Loucy (cell line): ENCODE measurements at regions not wholly inside any gene's neighbourhood (a gene's known extent, or its start where the extent isn't known, plus 50 kb on each side); places are given as distances from the start of the nearest gene placed in this dataset.

Source experiments
- H2AFZ ChIP-seq: fragments of 200-600 bp; sonication (generic); 2 replicates; pipeline ENCODE4 v1.6.0; 2016; ENCODE audit warnings: antibody characterized with exemption, mild to moderate bottlenecking, low read length, moderate library complexity
- H3F3A ChIP-seq: fragments of 200-600 bp; 2 replicates; pipeline ENCODE4 v1.6.0; 2016; ENCODE audit warnings: antibody characterized with exemption, low read depth, mild to moderate bottlenecking
- H3K27me3 ChIP-seq: fragments of 200-600 bp; sonication (generic); 2 replicates; pipeline ENCODE4 v1.6.1; 2014; ENCODE audit warnings: low read length, mild to moderate bottlenecking; ENCODE audit not compliant: insufficient read depth, poor library complexity, severe bottlenecking
- H3K36me3 ChIP-seq: fragments of 200-600 bp; sonication (generic); 2 replicates; pipeline ENCODE4 v1.6.1; 2016; ENCODE audit warnings: low read length; ENCODE audit not compliant: insufficient read depth
- H3K4me1 ChIP-seq: fragments of 200-600 bp; sonication (generic); 2 replicates; pipeline ENCODE4 v1.5.1; 2014; ENCODE audit warnings: low read length, mild to moderate bottlenecking; ENCODE audit not compliant: insufficient read depth, poor library complexity, severe bottlenecking
- H3K4me2 ChIP-seq: fragments of 200-600 bp; sonication (generic); 2 replicates; pipeline ENCODE4 v1.6.0; 2014; ENCODE audit warnings: antibody characterized with exemption, low read length, low read depth, mild to moderate bottlenecking; ENCODE audit not compliant: poor library complexity, severe bottlenecking
- H3K4me3 ChIP-seq: fragments of 200-600 bp; sonication (generic); 2 replicates; pipeline ENCODE4 v1.5.1; 2014; ENCODE audit warnings: low read length, mild to moderate bottlenecking, mixed read lengths; ENCODE audit not compliant: poor library complexity, severe bottlenecking
- H3K79me2 ChIP-seq: fragments of 200-600 bp; sonication (generic); 2 replicates; pipeline ENCODE4 v1.6.1; 2014; ENCODE audit warnings: low read length; ENCODE audit not compliant: insufficient read depth
- H3K9ac ChIP-seq: fragments of 200-600 bp; sonication (generic); 2 replicates; pipeline ENCODE4 v1.6.0; 2014; ENCODE audit warnings: mild to moderate bottlenecking, low read depth, low read length, moderate library complexity; ENCODE audit not compliant: poor library complexity, severe bottlenecking
- H3K9me2 ChIP-seq: fragments of 200-600 bp; sonication (generic); replicated peaks from 2 replicates; pipeline ENCODE4 v1.6.1; 2016; ENCODE audit warnings: low read depth, low read length, mixed read lengths
- H3K9me3 ChIP-seq: fragments of 200-600 bp; sonication (generic); 2 replicates; pipeline ENCODE4 v1.6.1; 2014; ENCODE audit warnings: mild to moderate bottlenecking, antibody characterized with exemption, low read length, low read depth; ENCODE audit not compliant: insufficient read depth
- H4K20me1 ChIP-seq: fragments of 200-600 bp; sonication (generic); 2 replicates; pipeline ENCODE4 v1.6.0; 2014; ENCODE audit warnings: antibody characterized with exemption, low read length, mild to moderate bottlenecking; ENCODE audit not compliant: insufficient read depth, poor library complexity, severe bottlenecking
- CTCF ChIP-seq: fragments of 200-600 bp; sonication (generic); conservative IDR thresholded peaks from 2 replicates; pipeline ENCODE4 v1.5.1; 2014; ENCODE audit warnings: mild to moderate bottlenecking, antibody characterized with exemption, low read length
- EZH2phosphoT487 ChIP-seq: fragments of 200-600 bp; IDR thresholded peaks from 2 replicates; pipeline ENCODE4 v1.6.1; 2018; ENCODE audit warnings: antibody characterized with exemption, mild to moderate bottlenecking, moderate library complexity, borderline replicate concordance

DNA sequence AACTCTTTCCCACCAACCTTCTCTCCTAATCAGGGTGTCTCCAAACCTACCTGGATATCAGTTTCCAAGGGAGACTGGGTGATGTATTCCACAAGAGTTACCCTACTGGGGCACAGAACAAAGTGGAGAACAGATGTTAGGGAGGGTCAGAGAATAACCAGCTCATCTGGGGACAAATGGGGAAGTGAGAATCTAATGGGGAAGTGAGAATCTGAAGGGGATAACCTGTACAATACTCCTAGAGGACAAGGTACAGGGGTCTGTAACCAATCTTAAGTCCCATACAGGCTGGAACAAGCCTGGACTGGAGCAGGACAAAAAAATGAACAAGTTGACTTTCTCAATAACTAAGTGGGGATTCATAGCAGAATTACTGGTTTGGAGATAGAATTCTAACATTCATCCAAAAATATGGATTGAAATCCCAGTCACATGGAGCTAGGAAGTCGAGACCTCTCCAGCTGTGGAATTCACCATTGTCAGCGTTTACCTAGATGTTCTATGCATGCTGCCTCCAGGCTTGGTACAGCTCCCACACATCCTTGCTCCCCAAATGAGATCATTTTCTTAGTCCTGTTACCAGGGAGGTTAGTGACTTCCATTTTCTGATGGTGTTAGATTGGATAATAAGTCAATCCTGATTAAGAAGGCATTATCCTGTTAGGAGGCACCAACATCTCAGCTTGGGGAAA, 214.8 kb upstream of the MOCS1 start:
- Histone ChIP-seq H4K20me1 (no peaks in the 10 kb centered on the region), H3K4me2 (no peak overlapping the region), H2AFZ (no peak overlapping the region), H3K79me2 (no peaks in the 10 kb centered on the region), H3K4me1 (no peaks in the 10 kb centered on the region), H3K27me3 (no peaks in the 10 kb centered on the region), H3K9me2 (no peaks in the 10 kb centered on the region), H3K9me3 (no peaks in the 10 kb centered on the region), H3K4me3 (no peak overlapping the region), H3F3A (no peaks in the 10 kb centered on the region), H3K36me3 (no peaks in the 10 kb centered on the region), H3K9ac (no peak overlapping the region)
- no peak for TF ChIP-seq EZH2phosphoT487
- TF ChIP-seq CTCF: no peak

DNA sequence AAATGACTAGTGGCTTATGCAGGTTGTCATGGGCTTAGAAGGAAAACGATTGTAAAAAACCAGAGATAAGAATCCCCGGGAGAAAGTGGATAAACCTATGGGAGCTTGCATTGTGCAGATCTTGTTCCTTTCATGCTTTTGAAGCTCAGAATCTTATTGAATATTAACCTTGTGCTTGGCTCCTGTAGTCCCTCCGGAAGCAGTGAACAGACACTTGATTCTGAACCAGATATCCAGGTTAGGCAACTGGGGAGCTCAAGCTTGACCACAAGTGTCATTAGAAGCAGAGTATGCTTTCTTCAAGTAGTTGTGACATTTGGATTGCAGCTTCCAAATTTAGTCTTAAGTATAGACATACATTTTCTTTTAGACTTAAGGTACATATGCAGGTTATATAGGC, 212.6 kb upstream of the MOCS1 start:
- H3K27me3 ChIP-seq: no peaks in the 10 kb centered on the region

GRCh38 chr6:40139447-40139846, 205.2 kb upstream of the MOCS1 start:
- H3K79me2 ChIP-seq: no peaks in the 10 kb centered on the region
- H3K4me3 ChIP-seq: no peak overlapping the region
- H3K9me3 ChIP-seq: no peaks in the 10 kb centered on the region
- H2AFZ ChIP-seq: no peak overlapping the region
- no peaks in the 10 kb centered on the region for H3F3A ChIP-seq
- no peaks in the 10 kb centered on the region for H4K20me1 ChIP-seq
- no peaks in the 10 kb centered on the region for H3K4me1 ChIP-seq
- H3K36me3 ChIP-seq: no peaks in the 10 kb centered on the region
- no peaks in the 10 kb centered on the region for H3K9me2 ChIP-seq
- no peaks in the 10 kb centered on the region for H3K27me3 ChIP-seq
- no peak overlapping the region for H3K9ac ChIP-seq
- H3K4me2 ChIP-seq: no peak overlapping the region
- no peak for TF ChIP-seq EZH2phosphoT487
- no peak for TF ChIP-seq CTCF

More for the DNA sequence above, 212.6 kb upstream of the MOCS1 start:
- H3K4me3 ChIP-seq: no peak overlapping the region
- no peaks in the 10 kb centered on the region for H4K20me1 ChIP-seq
- H2AFZ ChIP-seq: no peak overlapping the region
- H3K79me2 ChIP-seq: no peaks in the 10 kb centered on the region
- H3F3A ChIP-seq: no peaks in the 10 kb centered on the region
- no peak overlapping the region for H3K9ac ChIP-seq
- TF ChIP-seq EZH2phosphoT487 (no peak), CTCF (no peak)
- no peaks in the 10 kb centered on the region for H3K9me3 ChIP-seq
- H3K4me2 ChIP-seq: no peak overlapping the region
- no peaks in the 10 kb centered on the region for H3K36me3 ChIP-seq
- H3K4me1 ChIP-seq: no peaks in the 10 kb centered on the region
- H3K9me2 ChIP-seq: no peaks in the 10 kb centered on the region
